B cell (primary cell): ENCODE measurements at regions not wholly inside any gene's neighbourhood (a gene's known extent, or its start where the extent isn't known, plus 50 kb on each side); places are given as distances from the start of the nearest gene placed in this dataset.

Experiments used
- EZH2 ChIP-seq: IDR thresholded peaks from 2 replicates; pipeline ENCODE4 v1.6.1; 2012; ENCODE audit warnings: borderline replicate concordance, low read depth, mild to moderate bottlenecking, moderate library complexity, low read length; ENCODE audit not compliant: insufficient read depth, poor library complexity, severe bottlenecking
- TF ChIP-seq, protein P1 (sequence below): fragments of 200-600 bp; IDR thresholded peaks from one replicate; pipeline ENCODE4 v1.8.0; 2022; ENCODE audit warnings: antibody characterized with exemption, mild to moderate bottlenecking

GRCh38 chr11:109302591-109303334 is 119.2 kb upstream of the C11orf87 start:
- TF ChIP-seq, protein P1, sequence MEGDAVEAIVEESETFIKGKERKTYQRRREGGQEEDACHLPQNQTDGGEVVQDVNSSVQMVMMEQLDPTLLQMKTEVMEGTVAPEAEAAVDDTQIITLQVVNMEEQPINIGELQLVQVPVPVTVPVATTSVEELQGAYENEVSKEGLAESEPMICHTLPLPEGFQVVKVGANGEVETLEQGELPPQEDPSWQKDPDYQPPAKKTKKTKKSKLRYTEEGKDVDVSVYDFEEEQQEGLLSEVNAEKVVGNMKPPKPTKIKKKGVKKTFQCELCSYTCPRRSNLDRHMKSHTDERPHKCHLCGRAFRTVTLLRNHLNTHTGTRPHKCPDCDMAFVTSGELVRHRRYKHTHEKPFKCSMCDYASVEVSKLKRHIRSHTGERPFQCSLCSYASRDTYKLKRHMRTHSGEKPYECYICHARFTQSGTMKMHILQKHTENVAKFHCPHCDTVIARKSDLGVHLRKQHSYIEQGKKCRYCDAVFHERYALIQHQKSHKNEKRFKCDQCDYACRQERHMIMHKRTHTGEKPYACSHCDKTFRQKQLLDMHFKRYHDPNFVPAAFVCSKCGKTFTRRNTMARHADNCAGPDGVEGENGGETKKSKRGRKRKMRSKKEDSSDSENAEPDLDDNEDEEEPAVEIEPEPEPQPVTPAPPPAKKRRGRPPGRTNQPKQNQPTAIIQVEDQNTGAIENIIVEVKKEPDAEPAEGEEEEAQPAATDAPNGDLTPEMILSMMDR: no peak
- TF ChIP-seq EZH2: no peak
